Upper lobe of left lung (tissue), 6 donors: ENCODE measurements at regions not wholly inside any gene's neighbourhood (a gene's known extent, or its start where the extent isn't known, plus 50 kb on each side); places are given as distances from the start of the nearest gene placed in this dataset.

ENCODE experiments used
- ATAC-seq, 2 donors: fragments of 200-7000 bp; cut with Tn5 transposase; one replicate each; pipeline ENCODE4 v1.9.1; 2022; ENCODE audit warnings: mild to moderate bottlenecking in 2 of 2, moderate library complexity in 2 of 2; ENCODE audit not compliant: low FRiP score in 2 of 2
- DNase-seq, 2 donors: peaks; one replicate each; pipeline ENCODE4 v3.0.0-alpha.2; 2019 to 2020
- H3K27ac ChIP-seq, 4 donors: fragments of 200-600 bp; sonication (generic); one replicate each; pipeline ENCODE4 v1.5.1; 2016 to 2019
- H3K27me3 ChIP-seq, 4 donors: fragments of 200-600 bp; sonication (generic); one replicate each; pipeline ENCODE4 v1.5.1; 2017 to 2019
- H3K36me3 ChIP-seq, 4 donors: fragments of 200-600 bp; sonication (generic); one replicate each; pipeline ENCODE4 v1.5.1; 2016 to 2019
- H3K4me1 ChIP-seq, 4 donors: fragments of 200-600 bp; sonication (generic); one replicate each; pipeline ENCODE4 v1.5.1; 2018 to 2019
- H3K4me3 ChIP-seq, 4 donors: fragments of 200-600 bp; sonication (generic); one replicate each; pipeline ENCODE4 v1.5.1; 2017 to 2019; ENCODE audit warnings: mild to moderate bottlenecking in 2 of 4, moderate library complexity in 1 of 4
- H3K9me3 ChIP-seq, 4 donors: fragments of 200-600 bp; sonication (generic); one replicate each; pipeline ENCODE4 v1.5.1; 2018 to 2019
- CTCF ChIP-seq, 6 experiments: fragments of 450-650 bp in 4 of 6; fragments of 200-600 bp in 2 of 6; sonication (generic) in 2 of 6; IDR thresholded peaks; one replicate each; pipeline ENCODE4 v1.5.1; 2016 to 2019; ENCODE audit warnings: antibody characterized with exemption in 6 of 6
- EP300 ChIP-seq, 4 donors: sonication (generic); formaldehyde crosslinking; IDR thresholded peaks; one replicate each; pipeline ENCODE4 v1.5.1; 2017; ENCODE audit warnings: antibody characterized with exemption in 4 of 4, control low read depth in 2 of 4
- POLR2A ChIP-seq, 4 donors: fragments of 450-650 bp; IDR thresholded peaks; one replicate each; pipeline ENCODE4 v1.5.1; 2016 to 2017; ENCODE audit warnings: antibody characterized with exemption in 4 of 4, mild to moderate bottlenecking in 2 of 4
- POLR2AphosphoS5 ChIP-seq, 2 donors: sonication (generic); formaldehyde crosslinking; IDR thresholded peaks; one replicate each; pipeline ENCODE4 v1.5.1; 2017; ENCODE audit warnings: antibody characterized with exemption in 2 of 2
- WGBS, 2 donors: methylation state at CpG; one replicate each; pipeline ENCODE4 v1.1.5; 2017 to 2018; 5-methylcytosine and 5-hydroxymethylcytosine counted together
- donor health status: DM: no; HTN: no; CAD: no; lungs with moderate emphysema.
- donor health status: DM: no; HTN: yes; CAD: no; lungs with severe emphysema.

DNA sequence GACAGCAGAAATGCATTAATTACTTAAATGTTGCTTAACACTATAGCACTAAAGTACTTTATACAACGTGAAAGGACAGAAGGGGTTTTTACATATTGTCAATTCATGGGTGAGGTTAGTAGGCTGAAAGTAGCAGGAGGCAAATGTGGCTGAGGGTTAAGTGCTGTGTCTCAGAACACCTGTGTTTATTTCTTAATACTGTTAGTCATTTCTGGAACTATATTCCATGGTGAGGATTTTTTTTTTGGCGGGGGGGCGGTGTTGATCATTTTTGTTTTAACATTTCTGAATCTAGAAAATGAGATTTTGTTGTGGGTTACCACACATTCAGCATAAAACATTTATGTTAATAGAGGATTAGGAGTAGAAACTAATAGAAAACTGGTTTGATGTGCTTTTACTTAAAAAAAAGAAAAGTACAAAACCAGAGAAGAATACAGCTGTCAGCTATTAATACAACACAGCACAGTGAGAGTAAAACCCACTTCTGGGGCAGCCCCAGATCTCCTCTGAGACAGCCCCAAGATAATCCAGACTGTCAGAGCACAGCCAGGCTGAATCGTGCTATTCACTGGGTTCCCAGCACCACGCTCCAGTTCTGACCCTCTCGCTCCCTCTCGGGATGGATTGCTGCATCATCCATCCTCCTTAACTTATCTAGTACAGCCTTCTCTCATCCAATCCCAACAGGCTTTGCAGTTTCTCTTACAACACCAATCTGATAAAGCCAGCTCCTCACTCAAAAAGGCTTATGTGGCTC lies 307.7 kb downstream of the TUSC7 start:
- no peaks in the 10 kb centered on the region for H3K4me1 ChIP-seq
- no peaks in the 10 kb centered on the region for H3K9me3 ChIP-seq
- TF ChIP-seq POLR2A (IDR thresholded peaks at IDR 0.05) (no peak), EP300 (IDR thresholded peaks at IDR 0.05) (no peak), CTCF (IDR thresholded peaks at IDR 0.05) (no peak), POLR2AphosphoS5 (IDR thresholded peaks at IDR 0.05) (no peak)
- no peaks in the 10 kb centered on the region for H3K27me3 ChIP-seq
- H3K27ac ChIP-seq, result no peak overlapping the region
- WGBS, 2 donors, result 67 to 68% methylated on average over 6 of the region's 7 CpGs
- H3K4me3 ChIP-seq, result no peak overlapping the region
- no peak for ATAC-seq
- no peaks in the 10 kb centered on the region for H3K36me3 ChIP-seq
- DNase-seq, result no peak

DNA sequence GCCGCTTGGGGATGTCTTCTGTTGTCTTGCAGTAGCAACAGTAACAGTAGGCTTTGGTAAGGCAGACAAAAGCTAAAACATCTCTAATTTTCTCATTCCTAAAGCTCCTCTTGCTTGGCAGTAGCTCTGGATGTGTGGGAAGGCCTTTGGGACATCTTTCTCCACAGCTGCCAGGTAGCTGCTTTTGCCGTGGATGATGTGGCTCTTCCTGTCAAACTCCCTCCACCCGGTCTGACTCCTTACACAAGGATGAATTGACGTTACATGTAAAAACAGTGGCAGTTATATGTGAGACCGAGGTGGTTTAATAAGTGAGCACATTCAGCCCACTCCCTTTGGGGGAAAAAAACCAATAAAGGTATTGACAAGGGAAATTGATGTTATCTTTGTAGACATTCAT lies 309.1 kb downstream of the TUSC7 start:
- Histone ChIP-seq H3K9me3 (no peaks in the 10 kb centered on the region), H3K4me1 (no peaks in the 10 kb centered on the region), H3K36me3 (no peaks in the 10 kb centered on the region), H3K27me3 (no peaks in the 10 kb centered on the region), H3K27ac (no peak overlapping the region), H3K4me3 (no peak overlapping the region)
- no peak for ATAC-seq
- 52% methylated on average over 5 of the region's 5 CpGs for WGBS, 2 donors
- DNase-seq, result no peak
- TF ChIP-seq CTCF (IDR thresholded peaks at IDR 0.05) (no peak), POLR2A (IDR thresholded peaks at IDR 0.05) (no peak), EP300 (IDR thresholded peaks at IDR 0.05) (no peak), POLR2AphosphoS5 (IDR thresholded peaks at IDR 0.05) (no peak)

- ATAC-seq, result peak; percentile 62 to 87
- Histone ChIP-seq H3K36me3 (no peaks in the 10 kb centered on the region), H3K4me1 (no peaks in the 10 kb centered on the region), H3K4me3 (no peak overlapping the region), H3K9me3 (no peaks in the 10 kb centered on the region), H3K27me3 (no peaks in the 10 kb centered on the region), H3K27ac (no peak overlapping the region)
- 17 to 23% methylated on average over 7 of the region's 7 CpGs for WGBS, 2 donors
- TF ChIP-seq CTCF (IDR thresholded peaks at IDR 0.05) (peak; percentile 34 to 77 (median 56)), POLR2AphosphoS5 (IDR thresholded peaks at IDR 0.05) (no peak)
- peak in 1 of 2 donors; percentile 47 for DNase-seq
Measured at GRCh38 chr3:117019082-117019713, 309.6 kb downstream of the TUSC7 start.

- WGBS, 2 donors, result 95 to 97% methylated on average over 22 of the region's 22 CpGs
- peak in 1 of 2 donors; percentile 50 for DNase-seq
Measured at GRCh38 chr3:117026401-117026800, 316.8 kb downstream of the TUSC7 start.

More at GRCh38 chr3:117026401-117026800, 316.8 kb downstream of the TUSC7 start:
- H3K27me3 ChIP-seq, result no peaks in the 10 kb centered on the region
- ATAC-seq, result no peak
- no peaks in the 10 kb centered on the region for H3K36me3 ChIP-seq
- H3K27ac ChIP-seq, result no peak overlapping the region
- TF ChIP-seq POLR2A (IDR thresholded peaks at IDR 0.05) (no peak), EP300 (IDR thresholded peaks at IDR 0.05) (no peak), POLR2AphosphoS5 (IDR thresholded peaks at IDR 0.05) (no peak), CTCF (IDR thresholded peaks at IDR 0.05) (no peak)
- H3K9me3 ChIP-seq, result no peaks in the 10 kb centered on the region
- no peak overlapping the region for H3K4me3 ChIP-seq
- no peaks in the 10 kb centered on the region for H3K4me1 ChIP-seq
